Memory B cell (primary cell): ENCODE measurements at regions not wholly inside any gene's neighbourhood (a gene's known extent, or its start where the extent isn't known, plus 50 kb on each side); places are given as distances from the start of the nearest gene placed in this dataset.

Source experiments
- ATAC-seq: fragments of 150-1000 bp; cut with Tn5 transposase; 2 replicates; pipeline ENCODE4 v1.10.0; 2021; ENCODE audit warnings: low read depth, mild to moderate bottlenecking, moderate library complexity
- DNase-seq, 2 donors: peaks; one replicate each; pipeline ENCODE4 v3.0.0; 2022; ENCODE audit warnings: low spot score in 2 of 2
- H3K27ac Mint-ChIP-seq: one replicate; pipeline ENCODE4 v1.8.0; 2022; ENCODE audit warnings: mild to moderate bottlenecking, moderate library complexity, mixed read lengths
- H3K27me3 Mint-ChIP-seq: one replicate; pipeline ENCODE4 v1.8.0; 2022; ENCODE audit warnings: mixed read lengths
- H3K36me3 Mint-ChIP-seq: one replicate; pipeline ENCODE4 v1.8.0; 2022; ENCODE audit warnings: mild to moderate bottlenecking, mixed read lengths
- H3K4me1 Mint-ChIP-seq: one replicate; pipeline ENCODE4 v1.8.0; 2022; ENCODE audit warnings: mixed read lengths
- H3K4me3 Mint-ChIP-seq: one replicate; pipeline ENCODE4 v1.8.0; 2022; ENCODE audit warnings: mild to moderate bottlenecking, moderate library complexity, mixed read lengths
- H3K9me3 Mint-ChIP-seq: one replicate; pipeline ENCODE4 v1.8.0; 2022; ENCODE audit warnings: mixed read lengths

DNA sequence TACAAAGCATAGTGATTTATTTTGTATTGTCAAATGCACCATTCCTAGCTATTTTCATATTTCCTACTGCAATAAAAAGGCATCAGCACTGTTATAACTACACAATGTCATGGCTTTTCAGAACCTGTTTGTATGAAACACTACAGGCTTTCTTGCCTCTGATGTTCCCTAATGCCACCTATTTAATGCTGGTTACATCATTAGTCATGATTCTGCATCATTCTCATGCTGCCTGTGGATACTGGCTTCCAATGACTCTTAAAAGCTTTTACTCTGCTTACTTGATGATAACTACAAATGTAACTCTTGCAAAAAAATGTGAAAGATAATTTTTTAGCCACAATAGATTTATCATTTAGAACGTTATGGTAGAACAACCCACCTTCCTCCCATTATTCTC is 529.4 kb downstream of the HTR7 start:
- H3K4me3 Mint-ChIP-seq = no peak overlapping the region
- no peak for DNase-seq
- no peaks in the 10 kb centered on the region for H3K9me3 Mint-ChIP-seq
- no peak overlapping the region for H3K27ac Mint-ChIP-seq
- no peak for ATAC-seq
- H3K27me3 Mint-ChIP-seq = no peaks in the 10 kb centered on the region
- H3K4me1 Mint-ChIP-seq = no peaks in the 10 kb centered on the region
- H3K36me3 Mint-ChIP-seq = no peaks in the 10 kb centered on the region

DNA sequence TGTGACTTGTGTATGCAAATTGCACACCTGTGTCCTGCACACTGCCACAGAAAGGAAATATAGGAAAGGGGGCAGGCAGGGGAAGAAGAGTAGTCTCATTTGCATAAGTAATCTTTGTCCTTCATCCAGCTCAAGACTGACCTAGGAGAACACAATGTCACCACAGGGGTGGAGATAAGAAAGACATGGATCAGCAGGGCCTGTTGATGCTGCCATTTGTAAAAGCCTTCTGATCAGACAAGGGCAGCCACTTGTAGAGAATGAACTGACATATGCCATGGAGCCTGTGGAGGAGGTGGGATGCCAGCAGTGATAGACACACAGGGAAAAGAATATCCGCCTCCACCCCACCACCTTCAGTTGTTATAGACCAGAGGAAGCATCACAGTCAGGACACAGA is 528.9 kb downstream of the HTR7 start:
- ATAC-seq (no peak), DNase-seq (no peak)
- no peak overlapping the region for H3K27ac Mint-ChIP-seq
- H3K4me3 Mint-ChIP-seq = no peak overlapping the region
- H3K36me3 Mint-ChIP-seq = no peaks in the 10 kb centered on the region
- no peaks in the 10 kb centered on the region for H3K4me1 Mint-ChIP-seq
- no peaks in the 10 kb centered on the region for H3K27me3 Mint-ChIP-seq
- H3K9me3 Mint-ChIP-seq = no peaks in the 10 kb centered on the region

- ATAC-seq = no peak
- Mint-ChIP-seq H3K9me3 (no peaks in the 10 kb centered on the region), H3K27ac (no peak overlapping the region), H3K27me3 (peaks cover 3% of the 10 kb centered on the region), H3K36me3 (no peaks in the 10 kb centered on the region), H3K4me3 (no peak overlapping the region), H3K4me1 (no peaks in the 10 kb centered on the region)
- DNase-seq = no peak
These were observed 520.5 kb downstream of the HTR7 start for GRCh38 chr10:90337316-90337715.

DNA sequence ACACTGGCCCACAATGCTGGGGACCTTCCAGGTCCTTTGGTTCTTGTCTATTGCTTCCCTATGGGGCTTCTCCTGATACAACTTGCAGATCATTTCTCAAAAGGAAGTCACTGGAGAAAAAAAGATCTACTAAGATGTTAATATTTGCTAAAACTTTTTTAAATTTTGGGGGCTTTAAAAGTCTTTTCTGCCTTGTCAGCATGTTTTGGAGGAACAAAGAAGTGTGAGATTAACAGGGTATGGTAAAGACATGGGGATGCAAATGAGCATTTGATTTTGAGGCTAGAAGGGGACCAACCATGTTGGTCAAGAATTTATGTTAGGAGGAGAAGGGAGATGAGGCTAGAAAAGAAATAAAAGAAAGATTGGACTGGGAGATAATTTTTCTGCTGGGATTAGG is 515.4 kb downstream of the HTR7 start:
- no peaks in the 10 kb centered on the region for H3K4me1 Mint-ChIP-seq
- H3K4me3 Mint-ChIP-seq = no peak overlapping the region
- no peak for ATAC-seq
- H3K27ac Mint-ChIP-seq = no peak overlapping the region
- no peaks in the 10 kb centered on the region for H3K36me3 Mint-ChIP-seq
- H3K9me3 Mint-ChIP-seq = no peaks in the 10 kb centered on the region
- no peak for DNase-seq
- peaks cover 2% of the 10 kb centered on the region for H3K27me3 Mint-ChIP-seq

DNA sequence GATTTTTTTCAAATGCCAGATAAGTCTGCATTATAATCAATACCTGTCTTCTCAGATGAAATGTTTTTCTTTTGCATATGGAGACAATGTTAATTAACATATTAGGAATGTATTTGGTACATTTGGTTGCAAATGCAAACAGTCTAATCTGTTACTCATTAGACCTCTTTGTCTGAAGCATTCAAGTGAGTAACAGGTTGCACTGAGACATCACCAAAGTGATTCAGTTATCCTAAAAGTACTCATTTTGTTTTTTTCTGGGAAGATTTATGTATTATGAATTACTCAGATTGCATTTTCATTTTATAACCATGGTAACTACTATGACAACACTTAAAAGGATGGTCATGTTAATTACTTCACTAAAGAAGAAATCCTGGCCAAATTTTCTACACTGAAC is 513.6 kb downstream of the HTR7 start:
- DNase-seq (no peak), ATAC-seq (no peak)
- H3K4me3 Mint-ChIP-seq = no peak overlapping the region
- no peaks in the 10 kb centered on the region for H3K9me3 Mint-ChIP-seq
- H3K4me1 Mint-ChIP-seq = no peaks in the 10 kb centered on the region
- peaks cover 2% of the 10 kb centered on the region for H3K27me3 Mint-ChIP-seq
- H3K36me3 Mint-ChIP-seq = no peaks in the 10 kb centered on the region
- H3K27ac Mint-ChIP-seq = no peak overlapping the region

DNA sequence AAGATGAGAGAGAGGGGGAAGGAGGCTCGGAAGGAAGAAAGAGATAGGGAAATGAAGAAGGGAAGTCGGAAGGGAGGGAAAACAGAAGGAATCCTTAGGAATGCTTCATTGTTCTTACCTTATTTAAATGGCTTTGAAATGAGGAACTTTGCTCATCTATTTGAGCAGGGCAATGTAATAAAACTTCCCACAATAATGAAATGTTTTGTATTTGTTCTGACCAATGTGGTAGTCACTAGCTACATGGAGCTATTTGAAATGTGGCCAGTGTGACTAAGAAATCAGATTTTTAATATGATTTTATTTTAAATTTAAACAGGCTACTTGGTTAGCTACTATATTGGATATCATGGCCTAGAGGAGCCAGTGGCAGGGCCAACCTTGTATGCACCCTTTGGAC is 510.6 kb downstream of the HTR7 start:
- H3K4me3 Mint-ChIP-seq = no peak overlapping the region

DNA sequence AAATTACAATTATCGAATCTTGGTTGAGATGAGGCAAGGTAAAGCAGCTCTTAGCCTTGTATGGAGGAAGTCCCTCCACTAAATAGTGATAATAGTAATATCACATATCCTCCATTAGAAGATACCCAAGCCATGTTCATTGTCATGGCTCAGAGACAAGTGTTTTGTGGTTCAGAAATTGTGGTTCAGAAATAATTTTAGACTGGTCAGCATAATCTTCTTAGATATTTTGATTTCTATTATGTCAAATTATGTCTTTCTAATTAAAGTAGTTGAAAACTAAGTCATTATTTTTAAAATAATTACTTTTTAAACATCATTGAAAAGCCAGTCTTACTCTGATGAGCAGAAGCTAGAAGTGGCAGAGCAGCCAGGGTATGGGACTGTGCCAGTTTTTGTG is 507.7 kb downstream of the HTR7 start:
- Mint-ChIP-seq H3K27ac (no peak overlapping the region), H3K27me3 (peaks cover 3% of the 10 kb centered on the region), H3K9me3 (no peaks in the 10 kb centered on the region), H3K4me1 (no peaks in the 10 kb centered on the region), H3K4me3 (no peak overlapping the region), H3K36me3 (no peaks in the 10 kb centered on the region)
- DNase-seq (no peak), ATAC-seq (no peak)

More for the DNA sequence above, 510.6 kb downstream of the HTR7 start:
- H3K4me1 Mint-ChIP-seq = no peaks in the 10 kb centered on the region
- H3K9me3 Mint-ChIP-seq = no peaks in the 10 kb centered on the region
- DNase-seq (no peak), ATAC-seq (no peak)
- H3K36me3 Mint-ChIP-seq = no peaks in the 10 kb centered on the region
- no peak overlapping the region for H3K27ac Mint-ChIP-seq
- peaks cover 3% of the 10 kb centered on the region for H3K27me3 Mint-ChIP-seq

DNA sequence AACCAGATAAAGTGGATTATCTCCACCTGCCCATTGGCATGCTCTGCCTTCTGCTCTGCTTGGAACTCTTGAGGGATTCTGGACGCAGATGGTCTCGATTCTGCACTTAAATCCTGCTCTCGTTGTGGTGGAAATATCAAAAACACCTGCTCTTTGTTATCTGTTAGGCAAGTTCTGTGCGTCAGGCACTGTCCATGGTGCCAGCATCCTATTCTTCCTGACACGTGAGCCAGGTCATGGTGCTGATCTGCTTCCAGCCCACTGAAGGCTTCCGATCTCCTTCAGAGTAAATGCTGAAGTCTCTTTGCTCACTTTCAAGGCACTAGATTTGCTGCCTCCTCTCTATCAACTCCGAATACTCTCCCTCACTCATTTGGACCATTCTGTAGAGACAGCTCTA is 505.6 kb downstream of the HTR7 start:
- H3K27ac Mint-ChIP-seq = no peak overlapping the region
- DNase-seq = no peak
- no peaks in the 10 kb centered on the region for H3K36me3 Mint-ChIP-seq
- no peaks in the 10 kb centered on the region for H3K9me3 Mint-ChIP-seq
- no peak for ATAC-seq
- no peaks in the 10 kb centered on the region for H3K4me1 Mint-ChIP-seq
- peaks cover 2% of the 10 kb centered on the region for H3K27me3 Mint-ChIP-seq
- H3K4me3 Mint-ChIP-seq = no peak overlapping the region

DNA sequence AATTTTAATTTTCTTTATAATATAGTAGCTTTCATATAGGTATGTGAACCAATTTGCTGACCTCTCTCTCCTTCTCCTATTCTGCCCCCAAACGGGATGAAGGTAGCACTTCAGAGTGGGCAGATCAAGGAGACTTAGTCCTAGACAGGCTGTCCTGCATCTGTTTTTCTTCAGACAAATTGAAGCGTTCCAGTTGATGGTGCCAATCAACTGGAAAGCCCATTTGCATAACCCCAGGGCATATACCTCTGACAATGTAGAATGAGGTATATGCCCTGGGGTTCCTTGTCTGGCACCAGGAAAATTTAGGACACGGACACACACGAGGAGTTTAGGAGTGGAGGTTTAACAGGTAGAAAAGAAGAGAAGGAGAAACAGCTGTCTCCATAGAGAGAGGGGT is 502.9 kb downstream of the HTR7 start:
- ATAC-seq (no peak), DNase-seq (no peak)
- Mint-ChIP-seq H3K36me3 (no peaks in the 10 kb centered on the region), H3K27me3 (peaks cover 2% of the 10 kb centered on the region), H3K27ac (no peak overlapping the region), H3K9me3 (no peaks in the 10 kb centered on the region), H3K4me1 (no peaks in the 10 kb centered on the region), H3K4me3 (no peak overlapping the region)

- H3K36me3 Mint-ChIP-seq = no peaks in the 10 kb centered on the region
- H3K27me3 Mint-ChIP-seq = no peaks in the 10 kb centered on the region
- H3K27ac Mint-ChIP-seq = no peak overlapping the region
- DNase-seq = no peak
- no peak for ATAC-seq
- H3K4me1 Mint-ChIP-seq = no peaks in the 10 kb centered on the region
- peaks cover 4% of the 10 kb centered on the region for H3K9me3 Mint-ChIP-seq
- no peak overlapping the region for H3K4me3 Mint-ChIP-seq
These were observed 493.9 kb downstream of the HTR7 start for GRCh38 chr10:90363799-90364483.

DNA sequence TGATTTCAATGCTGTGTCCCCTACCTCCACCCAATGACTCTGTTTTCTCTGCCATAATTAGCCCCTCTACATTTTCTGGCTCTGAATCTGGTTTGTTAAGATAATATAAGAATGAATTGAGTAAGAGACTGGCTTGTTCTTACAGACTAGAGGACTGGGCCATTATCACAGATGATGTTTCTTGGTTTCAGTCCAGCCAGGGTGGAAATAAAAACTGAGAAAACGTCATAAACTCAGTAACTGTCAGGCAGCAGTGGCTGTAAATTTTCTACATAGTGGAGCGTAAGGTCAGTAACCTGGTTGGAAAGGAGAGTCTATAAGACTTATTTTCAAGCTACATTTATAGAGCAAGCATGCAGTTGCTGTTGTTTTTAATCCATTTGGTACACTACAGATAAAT is 485.4 kb downstream of the HTR7 start:
- peaks cover 4% of the 10 kb centered on the region for H3K27me3 Mint-ChIP-seq
- no peak for ATAC-seq
- no peaks in the 10 kb centered on the region for H3K36me3 Mint-ChIP-seq
- DNase-seq = no peak
- no peaks in the 10 kb centered on the region for H3K4me1 Mint-ChIP-seq
- no peak overlapping the region for H3K27ac Mint-ChIP-seq
- no peak overlapping the region for H3K4me3 Mint-ChIP-seq
- H3K9me3 Mint-ChIP-seq = peaks cover 6% of the 10 kb centered on the region

- ATAC-seq (no peak), DNase-seq (no peak)
- Mint-ChIP-seq H3K4me3 (no peak overlapping the region), H3K4me1 (no peaks in the 10 kb centered on the region), H3K27me3 (peaks cover 4% of the 10 kb centered on the region), H3K27ac (no peak overlapping the region), H3K36me3 (no peaks in the 10 kb centered on the region), H3K9me3 (peaks cover 3% of the 10 kb centered on the region)
These were observed 483.9 kb downstream of the HTR7 start for GRCh38 chr10:90373911-90374310.

- H3K27ac Mint-ChIP-seq = no peak overlapping the region
- no peaks in the 10 kb centered on the region for H3K4me1 Mint-ChIP-seq
- H3K27me3 Mint-ChIP-seq = peaks cover 3% of the 10 kb centered on the region
- H3K36me3 Mint-ChIP-seq = no peaks in the 10 kb centered on the region
- no peak overlapping the region for H3K4me3 Mint-ChIP-seq
- H3K9me3 Mint-ChIP-seq = no peaks in the 10 kb centered on the region
- ATAC-seq (no peak), DNase-seq (no peak)
These were observed 479.2 kb downstream of the HTR7 start for GRCh38 chr10:90378524-90379076.

DNA sequence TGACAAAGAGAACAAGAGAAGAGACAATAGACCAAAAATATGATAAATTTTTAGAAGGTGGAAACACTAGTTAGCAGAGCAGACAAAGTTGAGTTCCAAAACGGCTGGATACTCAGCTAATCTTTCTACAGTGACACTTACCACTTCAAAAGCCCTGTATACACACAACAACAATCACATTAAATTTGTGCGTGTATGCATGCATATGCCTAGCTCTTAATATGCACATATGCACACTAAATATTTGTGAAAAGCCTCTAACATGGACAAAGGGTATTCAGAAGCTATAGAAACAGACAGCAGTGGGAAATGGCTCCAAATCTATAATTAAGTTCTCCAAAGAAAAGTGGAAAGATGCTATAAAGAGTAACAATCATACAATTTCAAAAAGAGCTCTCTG is 476.4 kb downstream of the HTR7 start:
- H3K4me3 Mint-ChIP-seq = no peak overlapping the region
- DNase-seq = no peak
- H3K4me1 Mint-ChIP-seq = no peaks in the 10 kb centered on the region
- no peaks in the 10 kb centered on the region for H3K36me3 Mint-ChIP-seq
- no peak for ATAC-seq
- no peaks in the 10 kb centered on the region for H3K27me3 Mint-ChIP-seq
- no peaks in the 10 kb centered on the region for H3K9me3 Mint-ChIP-seq
- no peak overlapping the region for H3K27ac Mint-ChIP-seq

DNA sequence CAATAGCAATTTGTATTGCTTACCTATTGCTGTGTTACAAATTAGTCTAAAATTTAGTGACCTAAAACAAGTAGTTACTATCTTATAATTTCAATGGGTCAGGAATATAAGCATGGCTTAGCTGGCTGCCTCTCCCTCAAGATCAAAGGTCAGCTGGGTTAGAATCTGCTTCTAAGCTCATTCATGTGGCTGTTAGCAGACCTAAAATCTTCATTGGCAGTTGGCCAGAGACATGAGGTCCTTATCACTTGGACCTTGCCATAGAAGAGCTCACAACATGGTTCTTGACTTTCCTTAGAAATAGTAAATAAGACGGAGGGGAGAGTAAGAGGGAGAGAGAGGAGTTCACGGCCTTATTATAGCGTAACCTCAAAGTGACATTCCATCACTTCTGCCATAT is 468.0 kb downstream of the HTR7 start:
- Mint-ChIP-seq H3K4me3 (no peak overlapping the region), H3K9me3 (no peaks in the 10 kb centered on the region), H3K27ac (no peak overlapping the region), H3K27me3 (no peaks in the 10 kb centered on the region), H3K4me1 (no peaks in the 10 kb centered on the region), H3K36me3 (no peaks in the 10 kb centered on the region)
- ATAC-seq (no peak), DNase-seq (no peak)
